Stimulated activated CD4-positive, alpha-beta T cell treated with anti-CD3 and anti-CD28 coated beads, Interleukin-1b, Interleukin-23, amount 100 ng/mL, for 4 hours (primary cell): ENCODE measurements at regions not wholly inside any gene's neighbourhood (a gene's known extent, or its start where the extent isn't known, plus 50 kb on each side); places are given as distances from the start of the nearest gene placed in this dataset.

Experiments
- DNase-seq, 2 donors: peaks; one replicate each; pipeline ENCODE4 v3.0.0-alpha.2; 2020; ENCODE audit warnings: low read depth in 2 of 2

- DNase-seq = no peak
Observed at GRCh38 chr18:73790587-73790986, 357.0 kb downstream of the FBXO15 start.

- no peak for DNase-seq
Observed at GRCh38 chr18:73787316-73787715, 360.3 kb downstream of the FBXO15 start.

- DNase-seq = no peak
Observed at GRCh38 chr18:73785300-73785699, 362.3 kb downstream of the FBXO15 start.

GRCh38 chr18:73784853-73785252 lies 362.8 kb downstream of the FBXO15 start:
- DNase-seq = no peak

GRCh38 chr18:73782405-73782804 lies 365.2 kb downstream of the FBXO15 start:
- no peak for DNase-seq

GRCh38 chr18:73780218-73780617 lies 367.4 kb downstream of the FBXO15 start:
- DNase-seq = no peak

- DNase-seq = no peak
Observed at GRCh38 chr18:73778032-73778359, 369.6 kb downstream of the FBXO15 start.

GRCh38 chr18:73777356-73778031 lies 370.1 kb downstream of the FBXO15 start:
- no peak for DNase-seq

GRCh38 chr18:73774811-73775509 lies 372.7 kb downstream of the FBXO15 start:
- DNase-seq = no peak

GRCh38 chr18:73768043-73768442 lies 379.6 kb downstream of the FBXO15 start:
- no peak for DNase-seq

- DNase-seq = no peak
Observed at GRCh38 chr18:73766910-73767515, 380.6 kb downstream of the FBXO15 start.

- DNase-seq = no peak
Observed at GRCh38 chr18:73758446-73758845, 389.2 kb downstream of the FBXO15 start.

GRCh38 chr18:73756256-73757091 lies 391.2 kb downstream of the FBXO15 start:
- DNase-seq = no peak

GRCh38 chr18:73752965-73753364 lies 394.7 kb downstream of the FBXO15 start:
- DNase-seq = no peak

GRCh38 chr18:73752546-73752945 lies 395.1 kb downstream of the FBXO15 start:
- DNase-seq = no peak

GRCh38 chr18:73750052-73750451 lies 397.6 kb downstream of the FBXO15 start:
- DNase-seq = no peak

- DNase-seq = no peak
Observed at GRCh38 chr18:73749304-73749703, 398.3 kb downstream of the FBXO15 start.

GRCh38 chr18:73748731-73749130 lies 398.9 kb downstream of the FBXO15 start:
- no peak for DNase-seq

GRCh38 chr18:73746101-73746500 lies 401.5 kb downstream of the FBXO15 start:
- no peak for DNase-seq

GRCh38 chr18:73742957-73743356 lies 404.7 kb downstream of the FBXO15 start:
- no peak for DNase-seq

GRCh38 chr18:73741946-73742345 lies 405.7 kb downstream of the FBXO15 start:
- DNase-seq = no peak

GRCh38 chr18:73739098-73739497 lies 408.5 kb downstream of the FBXO15 start:
- DNase-seq = no peak
